Keratinocyte (primary cell): ENCODE measurements at regions not wholly inside any gene's neighbourhood (a gene's known extent, or its start where the extent isn't known, plus 50 kb on each side); places are given as distances from the start of the nearest gene placed in this dataset.

Source experiments
- EZH2 ChIP-seq: IDR thresholded peaks from one replicate; pipeline ENCODE4 v1.6.1; 2012; ENCODE audit warnings: inconsistent platforms, mild to moderate bottlenecking, low read length, moderate library complexity
- TF ChIP-seq, protein P1 (sequence below), 3 experiments: IDR thresholded peaks in 1 of 3; conservative IDR thresholded peaks in 1 of 3; optimal IDR thresholded peaks in 1 of 3; 2 replicates in 2 of 3; 3 replicates in 1 of 3; pipeline versions ENCODE3 to v1.5.1; 2011; ENCODE audit warnings: low read length in 3 of 3, mild to moderate bottlenecking in 3 of 3, moderate library complexity in 2 of 3, control low read depth in 1 of 3, inconsistent platforms in 1 of 3; ENCODE audit not compliant: insufficient read depth in 2 of 3; ENCODE audit errors: extremely low read depth in 1 of 3

DNA sequence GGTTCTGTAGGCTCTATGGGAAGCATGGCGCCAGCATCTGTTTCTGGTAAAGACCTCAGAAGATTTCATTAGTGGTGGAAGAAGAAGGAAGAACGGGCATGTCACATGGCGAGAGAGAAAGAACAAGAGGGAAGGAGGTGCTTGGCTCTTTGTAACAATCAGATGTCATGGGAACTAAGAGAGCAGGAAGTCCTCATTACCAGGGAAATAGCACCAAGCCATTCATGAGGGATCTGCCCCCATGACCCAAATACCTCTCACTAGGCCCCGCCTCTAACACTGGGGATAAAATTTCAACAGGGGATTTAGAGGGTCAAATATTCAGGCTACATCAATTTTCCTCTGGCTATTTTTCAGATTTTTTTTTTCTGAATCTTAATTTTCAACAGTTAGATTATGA lies 954.3 kb downstream of the SQOR start:
- TF ChIP-seq, protein P1, sequence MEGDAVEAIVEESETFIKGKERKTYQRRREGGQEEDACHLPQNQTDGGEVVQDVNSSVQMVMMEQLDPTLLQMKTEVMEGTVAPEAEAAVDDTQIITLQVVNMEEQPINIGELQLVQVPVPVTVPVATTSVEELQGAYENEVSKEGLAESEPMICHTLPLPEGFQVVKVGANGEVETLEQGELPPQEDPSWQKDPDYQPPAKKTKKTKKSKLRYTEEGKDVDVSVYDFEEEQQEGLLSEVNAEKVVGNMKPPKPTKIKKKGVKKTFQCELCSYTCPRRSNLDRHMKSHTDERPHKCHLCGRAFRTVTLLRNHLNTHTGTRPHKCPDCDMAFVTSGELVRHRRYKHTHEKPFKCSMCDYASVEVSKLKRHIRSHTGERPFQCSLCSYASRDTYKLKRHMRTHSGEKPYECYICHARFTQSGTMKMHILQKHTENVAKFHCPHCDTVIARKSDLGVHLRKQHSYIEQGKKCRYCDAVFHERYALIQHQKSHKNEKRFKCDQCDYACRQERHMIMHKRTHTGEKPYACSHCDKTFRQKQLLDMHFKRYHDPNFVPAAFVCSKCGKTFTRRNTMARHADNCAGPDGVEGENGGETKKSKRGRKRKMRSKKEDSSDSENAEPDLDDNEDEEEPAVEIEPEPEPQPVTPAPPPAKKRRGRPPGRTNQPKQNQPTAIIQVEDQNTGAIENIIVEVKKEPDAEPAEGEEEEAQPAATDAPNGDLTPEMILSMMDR (optimal IDR thresholded peaks at IDR 0.05 in 1 of 3, IDR thresholded peaks at IDR 0.05 in 1 of 3, conservative IDR thresholded peaks at IDR 0.05 in 1 of 3; ENCODE audit: extremely low read depth in 1 of 3, insufficient read depth in 2 of 3, low read length in 3 of 3): no peak
- TF ChIP-seq EZH2: no peak
